Inflammatory macrophage treated with lipopolysaccharide for 1 hour (primary cell): ENCODE measurements at regions not wholly inside any gene's neighbourhood (a gene's known extent, or its start where the extent isn't known, plus 50 kb on each side); places are given as distances from the start of the nearest gene placed in this dataset.

ENCODE experiments used
- DNase-seq, 2 donors: peaks; one replicate each; pipeline ENCODE4 v3.0.0-alpha.2; 2020 to 2022

DNA sequence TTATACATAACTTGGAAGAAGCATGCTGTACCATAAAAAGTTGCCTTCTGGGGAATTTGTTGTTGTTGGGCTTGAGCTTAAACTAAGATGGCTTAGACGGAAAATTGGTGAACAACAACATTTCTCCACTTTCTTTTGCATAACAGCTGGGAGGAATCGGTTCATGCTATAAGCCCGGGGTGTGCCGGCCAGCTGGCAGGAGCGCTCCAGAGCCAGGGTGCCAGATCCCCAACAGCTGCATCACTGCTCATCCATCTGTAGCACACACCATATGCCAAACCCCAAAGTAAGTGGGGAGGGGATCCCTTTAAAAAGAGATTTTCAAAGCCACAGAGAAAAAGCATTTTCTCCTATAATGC is 419.5 kb upstream of the ARGLU1 start:
- no peak for DNase-seq

DNA sequence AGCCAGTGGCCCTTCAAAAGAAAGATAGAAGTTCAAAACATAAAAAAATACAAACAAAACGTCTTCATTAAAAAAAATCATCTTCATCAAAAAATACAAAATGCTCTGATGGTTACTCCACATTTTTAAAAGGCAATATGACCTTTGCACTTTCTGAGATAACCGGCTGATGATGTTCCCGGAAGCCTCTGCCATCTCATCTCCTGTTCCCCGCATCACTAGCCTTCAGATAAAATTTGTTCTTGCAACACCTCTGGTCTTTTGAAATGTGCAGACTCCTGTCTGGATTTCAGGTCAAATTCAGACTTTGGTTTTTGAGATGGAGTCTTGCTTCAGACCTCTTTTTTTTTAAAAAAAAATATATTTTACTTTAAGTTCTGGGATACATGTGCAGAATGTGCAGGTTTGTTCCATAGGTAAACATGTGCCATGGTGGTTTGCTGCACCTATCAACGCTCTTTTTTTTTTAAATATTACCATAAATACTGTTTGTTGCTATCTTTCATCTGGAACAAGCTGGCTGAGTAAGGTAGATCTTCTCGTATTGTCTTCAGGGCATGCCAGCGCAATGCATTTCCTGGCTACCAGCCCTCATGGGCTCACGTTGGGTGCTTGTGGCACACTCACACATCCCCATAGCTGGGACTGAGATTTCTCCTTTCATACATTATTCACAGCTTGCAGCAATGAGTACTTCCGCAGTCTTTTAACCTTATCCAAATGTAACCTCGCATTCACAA is 418.9 kb upstream of the ARGLU1 start:
- DNase-seq = no peak

DNA sequence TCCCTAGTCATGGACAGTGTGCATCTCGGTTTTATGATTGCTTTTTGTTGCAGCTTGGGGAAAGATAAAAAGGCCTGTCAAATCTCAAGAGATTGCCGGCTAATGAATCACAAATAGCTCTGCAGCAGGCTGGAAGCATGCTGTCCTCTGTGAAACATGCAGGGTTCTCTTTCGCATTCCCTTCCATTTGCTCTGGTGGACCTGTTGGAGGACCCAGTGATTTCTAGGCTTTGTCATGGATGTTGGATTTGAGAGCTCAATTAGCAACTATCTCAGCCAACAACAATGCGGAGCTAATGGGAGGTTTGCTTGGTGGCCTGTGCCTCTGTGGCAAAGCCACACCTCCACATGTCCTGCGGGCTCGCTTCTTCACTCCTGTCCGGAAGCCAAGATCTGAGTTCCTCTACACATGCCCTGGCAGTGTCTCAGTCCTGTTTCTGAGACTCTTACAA is 418.1 kb upstream of the ARGLU1 start:
- DNase-seq = no peak

DNA sequence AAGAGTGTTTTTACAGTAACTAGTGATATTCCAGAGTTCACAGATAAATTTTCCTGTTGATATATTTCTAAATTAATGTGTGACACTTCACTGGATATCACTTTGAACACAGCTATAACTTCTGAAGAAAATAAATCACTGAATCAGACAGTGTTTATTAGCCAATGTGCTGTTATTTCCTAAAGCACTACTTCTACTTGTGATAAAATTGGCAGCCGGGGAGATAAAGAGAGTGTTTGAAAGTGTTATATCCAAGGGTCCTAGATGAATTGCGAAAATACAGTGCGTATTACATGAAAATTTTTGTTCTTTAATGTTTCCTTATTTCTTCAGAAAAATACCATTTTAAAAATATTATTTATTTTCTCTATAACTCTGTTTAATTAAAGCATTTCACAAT is 417.5 kb upstream of the ARGLU1 start:
- DNase-seq = no peak

DNA sequence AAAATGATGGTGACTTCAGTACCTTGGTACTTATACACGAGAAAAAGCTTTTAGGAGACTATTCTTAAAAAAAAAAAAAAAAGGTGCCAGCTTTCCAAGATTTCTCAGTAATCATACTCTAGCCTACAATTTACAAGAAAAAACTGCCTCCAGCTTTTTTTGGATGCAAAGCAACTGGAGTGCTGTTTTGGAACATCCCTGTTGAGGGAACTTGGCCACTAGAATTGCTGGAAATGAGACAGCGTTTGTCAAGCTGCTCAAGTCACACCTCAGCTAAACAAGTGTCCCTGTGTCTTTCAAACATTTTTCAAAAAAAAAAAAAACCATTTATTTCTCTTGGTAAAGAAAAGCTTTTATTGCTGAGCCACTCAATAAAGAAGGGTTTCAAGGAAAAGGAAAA is 413.1 kb upstream of the ARGLU1 start:
- DNase-seq = no peak

DNA sequence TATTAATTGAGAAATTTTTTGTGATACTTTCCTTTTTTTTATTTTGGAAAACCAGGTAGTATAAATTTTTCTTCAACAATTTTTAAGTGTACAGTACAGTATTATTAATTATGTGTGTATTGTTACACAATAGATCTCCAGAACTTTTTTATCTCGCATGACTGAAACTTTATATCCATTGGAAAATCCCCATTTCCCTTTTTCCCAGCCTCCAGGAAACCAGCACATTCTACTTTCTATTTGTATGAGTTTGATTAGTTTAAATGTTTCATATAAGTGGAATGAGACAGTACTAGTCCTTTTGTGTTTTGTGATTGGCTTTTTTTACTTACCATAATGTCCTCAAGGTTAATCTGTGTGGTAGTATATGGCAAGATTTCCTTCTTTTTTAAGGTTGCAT is 399.5 kb upstream of the ARGLU1 start:
- no peak for DNase-seq

DNA sequence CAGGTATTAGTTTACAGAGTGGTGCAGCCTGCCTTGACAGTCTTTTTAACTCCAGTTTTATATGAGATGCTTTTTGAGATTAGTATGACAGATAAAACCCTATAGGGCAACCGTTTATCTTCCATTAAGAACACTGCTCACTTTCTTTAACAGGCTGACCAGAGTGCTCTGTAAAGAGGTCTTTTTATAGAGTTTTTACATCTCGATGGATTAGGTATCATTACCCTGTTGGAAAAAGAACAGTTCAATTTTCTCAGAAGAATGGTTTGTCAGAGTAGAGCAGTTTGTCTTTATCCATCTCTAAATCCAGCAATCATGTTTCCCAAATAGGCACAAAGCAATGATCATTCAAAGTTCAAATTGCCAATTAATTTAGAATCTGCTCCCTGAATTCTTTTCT is 395.2 kb upstream of the ARGLU1 start:
- no peak for DNase-seq

DNA sequence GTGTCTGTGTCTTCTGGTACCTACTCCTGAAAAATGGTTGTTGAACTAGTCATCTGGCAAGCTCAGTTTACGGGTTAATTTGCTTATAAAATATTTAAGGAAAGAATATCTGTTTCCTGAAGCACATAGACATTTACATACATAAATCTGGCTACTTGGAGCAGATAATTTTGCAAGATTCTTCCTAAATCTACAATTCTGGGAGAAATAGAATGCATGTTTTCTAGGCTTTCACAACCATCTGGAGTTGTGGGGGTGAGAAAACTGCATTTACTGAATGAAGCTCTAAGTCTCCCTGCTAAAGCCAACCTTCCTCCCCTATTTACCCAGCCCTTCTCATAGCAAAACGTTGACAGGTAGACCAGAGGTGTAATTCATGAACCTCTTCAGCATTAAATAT is 393.7 kb upstream of the ARGLU1 start:
- no peak for DNase-seq

DNA sequence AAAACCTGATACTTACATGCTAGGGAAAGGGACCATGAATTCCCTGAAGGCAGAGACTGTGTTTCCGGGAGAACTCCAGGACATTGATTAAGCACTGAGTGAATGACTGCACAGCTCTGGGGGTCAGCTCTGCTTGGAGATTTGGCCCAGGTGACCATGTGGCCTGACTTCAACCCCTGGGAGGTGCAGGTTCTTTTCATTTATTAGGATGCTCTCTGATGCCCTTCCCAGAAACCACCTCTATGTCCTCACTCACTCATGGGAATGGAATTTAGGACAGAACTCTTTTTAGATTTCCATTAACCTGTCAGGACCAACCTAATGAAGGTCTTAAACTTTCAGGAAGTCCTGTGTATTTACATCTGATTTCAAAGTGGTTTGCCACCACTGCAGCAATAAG is 393.3 kb upstream of the ARGLU1 start:
- no peak for DNase-seq

DNA sequence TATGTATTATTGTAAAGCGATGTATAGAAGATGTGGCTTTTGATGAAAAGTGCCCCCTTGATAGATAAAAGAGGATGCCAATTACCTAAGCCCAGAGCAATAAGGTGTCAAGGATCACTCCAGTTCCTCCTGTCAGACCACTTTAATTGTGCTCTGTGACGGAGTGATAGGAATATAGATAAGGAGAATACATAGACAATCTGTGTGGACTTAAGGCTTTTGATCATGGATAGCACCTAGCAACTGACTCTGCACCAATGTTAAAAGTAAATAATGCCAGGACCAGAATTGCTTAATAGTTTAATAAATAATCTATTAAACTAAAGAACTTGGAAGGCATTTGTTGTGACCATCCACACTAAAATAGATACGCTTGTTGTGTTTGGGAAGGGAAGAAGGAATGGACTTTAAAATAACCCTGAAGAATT is 390.7 kb upstream of the ARGLU1 start:
- no peak for DNase-seq

DNA sequence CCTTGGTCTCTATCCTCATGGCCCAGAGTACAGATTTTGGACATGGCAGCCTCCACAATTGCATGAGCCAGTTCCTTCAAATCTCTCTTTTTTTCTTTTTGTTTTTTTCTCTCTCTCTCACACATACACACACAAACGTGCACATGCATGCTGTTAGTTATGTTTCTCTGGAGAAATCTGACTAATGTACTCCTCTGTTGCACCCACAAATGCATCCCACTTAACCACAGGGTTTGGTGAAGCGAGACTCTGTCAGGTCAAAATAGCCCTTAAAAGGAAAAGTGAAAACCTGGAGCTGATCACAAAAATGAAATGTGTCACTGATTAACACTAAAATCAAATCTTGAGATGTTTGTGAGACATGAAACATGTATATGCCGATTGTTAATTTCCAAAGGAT is 374.6 kb upstream of the ARGLU1 start:
- DNase-seq = no peak

DNA sequence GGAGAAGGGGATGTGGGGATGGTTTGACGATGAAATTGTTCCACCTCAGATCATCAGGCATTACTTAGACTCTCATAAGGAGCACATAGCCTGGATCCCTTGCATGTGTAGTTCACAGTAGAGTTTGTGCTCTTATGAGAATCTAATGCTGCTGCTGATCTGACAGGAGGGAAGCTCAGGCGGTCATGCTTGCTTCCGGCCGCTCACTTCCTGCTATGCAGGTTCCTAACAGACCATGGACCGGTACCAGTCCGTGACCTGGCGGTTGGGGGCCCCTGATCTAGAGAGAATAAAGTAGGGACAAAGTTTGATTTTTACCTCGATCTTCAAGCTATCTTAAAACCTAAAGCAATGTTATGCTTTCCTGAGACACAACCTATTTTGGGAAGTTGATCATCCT is 373.8 kb upstream of the ARGLU1 start:
- no peak for DNase-seq

DNA sequence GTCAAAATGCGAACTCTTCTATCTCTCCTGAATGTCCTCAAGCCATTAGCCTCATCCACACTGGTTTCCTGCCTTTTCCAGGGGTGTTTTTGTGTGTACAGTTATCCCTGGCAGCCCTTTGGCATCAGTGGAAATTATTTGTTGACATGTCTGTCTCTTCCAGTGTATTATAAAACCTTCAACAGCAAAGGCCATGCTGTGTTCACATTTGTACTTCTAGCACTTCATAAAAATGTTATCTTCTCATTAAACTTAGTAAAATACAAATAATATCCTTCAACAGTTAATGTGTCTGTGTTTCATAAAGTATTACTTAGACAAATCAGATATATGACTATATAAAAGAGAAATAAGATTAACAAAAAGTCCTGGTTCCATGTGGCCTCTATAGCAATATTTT is 359.5 kb upstream of the ARGLU1 start:
- DNase-seq = no peak

DNA sequence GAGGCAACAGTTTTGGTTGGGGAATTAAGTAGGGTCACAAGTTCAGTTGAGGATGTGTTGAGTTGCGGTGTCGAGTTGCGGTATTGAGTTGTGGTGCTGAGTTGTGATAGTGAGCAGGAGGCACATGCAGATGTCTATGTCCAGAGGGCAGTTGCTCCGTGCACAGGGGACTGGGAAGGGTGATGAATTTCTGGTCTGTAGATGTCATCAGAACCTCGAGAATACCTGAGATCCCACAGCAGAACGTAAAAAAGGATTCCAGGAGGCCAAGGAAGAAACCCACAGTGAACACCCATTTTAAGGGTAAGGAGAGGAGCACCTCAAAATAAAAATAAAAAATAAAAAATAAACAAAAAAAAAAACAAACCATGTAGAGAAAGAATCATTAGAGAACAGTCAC is 354.4 kb upstream of the ARGLU1 start:
- DNase-seq = no peak

DNA sequence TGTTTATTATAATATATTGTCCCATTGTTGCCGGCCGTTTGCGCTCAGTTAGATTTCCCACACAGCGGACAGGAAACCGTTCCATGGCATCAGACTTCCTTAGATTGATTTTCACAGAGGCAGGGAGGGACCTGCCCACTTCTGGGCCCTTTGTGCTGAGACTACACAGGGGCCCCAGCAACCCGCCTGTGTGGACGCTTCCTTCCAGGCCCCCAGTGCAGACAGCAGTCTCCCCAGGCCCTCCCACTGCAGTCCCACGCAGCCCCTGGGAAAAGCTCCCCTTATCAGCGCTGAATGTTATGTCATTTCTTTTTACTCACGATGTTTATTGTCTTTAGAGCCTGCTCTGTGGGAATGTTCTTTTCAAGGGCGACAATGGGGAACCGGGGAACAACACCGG is 351.7 kb upstream of the ARGLU1 start:
- no peak for DNase-seq

DNA sequence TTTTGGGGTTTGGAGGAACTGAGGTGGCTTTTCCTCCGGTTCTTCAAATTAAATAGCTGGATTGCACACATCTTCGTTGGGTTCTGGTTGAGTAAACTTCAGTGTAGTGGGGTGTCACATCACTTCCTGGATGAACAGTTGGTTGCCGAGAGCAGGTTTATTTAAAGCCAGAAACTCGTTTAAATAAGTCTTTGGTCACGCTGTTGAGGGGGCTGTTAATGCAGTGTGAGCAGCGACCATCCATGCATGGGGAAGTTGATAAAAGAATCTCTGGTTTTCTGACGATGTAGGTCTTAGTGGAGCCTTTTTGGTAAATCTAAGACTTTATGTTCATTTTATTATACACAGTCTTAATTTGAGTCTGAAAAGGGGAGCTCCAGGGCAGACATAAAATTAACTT is 351.2 kb upstream of the ARGLU1 start:
- DNase-seq = no peak

DNA sequence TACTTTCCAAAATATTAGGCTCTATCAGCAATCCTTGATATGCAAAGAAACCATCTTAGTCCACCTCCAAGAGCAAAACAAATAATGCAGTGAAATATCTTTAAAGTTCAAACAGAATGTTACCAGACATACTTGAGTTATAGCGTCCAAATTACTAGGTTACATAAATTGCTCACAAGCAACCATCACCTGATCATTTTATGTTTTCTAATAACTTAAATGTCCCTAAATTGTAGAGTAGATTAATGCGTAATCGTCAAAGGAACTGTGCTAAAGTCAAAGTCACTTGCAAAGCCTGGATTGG is 350.6 kb upstream of the ARGLU1 start:
- no peak for DNase-seq

DNA sequence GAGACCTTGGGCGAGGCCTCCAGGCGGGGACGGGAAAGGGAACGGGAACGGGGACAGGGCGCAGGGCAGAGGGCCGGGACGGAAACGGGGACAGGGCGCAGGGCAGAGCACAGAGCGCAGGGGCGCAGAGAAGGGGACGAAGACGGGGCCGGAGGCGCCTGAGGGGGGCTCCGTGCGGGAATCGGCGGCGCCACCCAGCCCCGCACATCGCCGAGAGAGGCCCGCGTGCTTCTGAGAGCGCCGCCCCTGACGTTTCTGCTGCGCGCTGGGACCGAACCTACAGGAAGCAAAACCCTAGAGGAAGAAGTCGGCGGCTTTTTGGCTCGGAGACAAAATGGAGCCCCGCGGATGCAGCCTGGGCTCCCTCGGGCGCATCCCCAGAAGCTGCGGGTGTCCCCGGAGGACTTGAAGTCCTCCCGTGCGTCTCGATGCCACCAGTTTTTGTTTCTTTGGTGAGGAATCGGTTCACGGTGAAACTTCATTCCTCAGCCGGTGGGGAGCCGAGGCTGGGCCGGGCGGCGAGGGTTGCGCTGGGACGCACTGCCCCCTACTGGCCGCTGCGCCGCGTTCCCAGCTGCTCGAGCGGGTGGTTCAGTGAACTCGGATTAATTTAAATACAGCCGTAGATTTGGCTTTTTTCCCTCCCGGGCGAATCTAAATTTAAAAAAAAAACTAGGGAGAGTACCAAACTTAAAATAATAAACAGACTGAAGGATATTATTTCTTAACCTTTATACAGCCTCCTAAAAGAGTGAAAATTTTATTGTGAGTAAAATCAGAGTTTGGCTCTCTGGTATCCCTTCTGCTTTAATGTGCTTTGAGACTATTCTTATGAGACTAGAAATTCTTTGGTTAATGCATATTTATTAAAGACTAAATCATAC is 350.0 kb upstream of the ARGLU1 start:
- peak; percentile 50 to 81 for DNase-seq

DNA sequence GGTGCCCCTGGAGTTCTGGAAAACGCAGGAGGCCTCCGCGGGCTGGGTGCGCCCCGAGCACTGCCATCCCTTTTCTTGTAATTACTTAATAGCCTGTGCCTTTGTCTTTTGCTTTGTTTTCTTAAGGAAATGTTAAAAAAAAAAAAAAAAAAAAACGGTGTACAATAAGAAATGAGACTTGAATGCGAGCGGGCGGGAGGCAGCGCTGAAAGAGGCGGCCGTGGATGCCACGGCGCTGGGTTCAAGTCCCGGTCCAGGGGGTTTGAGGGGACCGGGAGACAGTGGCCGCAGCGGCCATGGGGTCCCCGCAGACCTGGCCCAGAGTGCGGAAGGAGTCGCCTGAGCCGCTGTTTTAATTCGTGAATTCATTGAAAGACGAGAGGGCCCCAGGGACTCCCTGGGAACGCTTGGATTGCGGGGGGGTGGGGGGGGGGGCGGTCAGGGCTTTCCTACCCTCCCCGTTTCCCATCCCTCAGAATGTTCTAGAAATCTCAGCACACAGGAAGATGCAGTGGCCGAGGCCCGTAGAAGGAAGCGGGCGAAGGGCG is 349.2 kb upstream of the ARGLU1 start:
- DNase-seq = no peak

DNA sequence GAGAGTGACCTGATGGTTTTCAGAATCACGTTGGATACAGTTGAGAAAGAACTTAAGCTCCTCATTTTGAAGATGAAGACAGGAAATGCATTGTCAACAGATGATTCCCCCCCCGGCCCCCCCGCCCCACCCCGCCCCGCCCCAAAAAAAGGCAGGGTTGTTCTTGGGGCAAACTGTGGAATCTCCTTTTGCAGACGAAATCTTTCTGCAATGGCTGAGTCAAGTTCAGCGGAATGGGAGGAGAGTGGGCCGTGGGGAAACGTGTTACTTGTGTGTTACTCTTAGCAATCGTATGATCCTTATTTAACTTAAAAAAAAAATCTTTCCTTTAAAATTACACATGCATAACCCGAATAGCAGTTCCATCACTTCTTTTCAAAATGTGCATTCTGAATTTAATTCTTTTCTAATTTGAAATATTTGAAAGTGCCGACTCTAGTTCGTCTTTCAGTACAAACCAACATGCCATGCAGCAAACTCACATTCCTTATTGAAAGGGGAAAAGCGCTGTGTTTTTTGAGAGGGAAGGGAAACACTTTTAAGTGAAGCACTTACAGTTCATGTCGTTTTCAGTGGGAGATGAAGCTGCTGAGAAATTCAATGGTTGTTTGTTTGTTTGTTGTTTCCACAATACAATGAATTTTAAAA is 348.5 kb upstream of the ARGLU1 start:
- no peak for DNase-seq

DNA sequence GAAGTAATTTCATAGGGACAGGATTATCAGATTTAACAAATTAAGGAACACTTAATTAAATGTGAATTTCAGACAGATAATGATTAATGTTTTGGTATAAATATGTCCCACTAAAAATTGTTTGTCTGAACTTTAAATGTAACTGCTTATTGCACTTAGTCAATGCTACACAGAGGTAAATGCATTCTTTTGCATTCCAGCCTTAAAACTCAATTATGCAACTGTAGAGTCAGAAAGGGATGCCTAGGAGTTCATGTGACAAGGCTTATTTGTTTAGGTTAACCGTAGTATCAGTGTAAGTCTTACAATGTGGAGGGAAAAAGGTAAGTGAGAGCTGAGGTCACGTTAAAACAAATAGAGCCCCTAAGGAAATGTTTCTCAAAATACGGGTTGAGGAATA is 347.2 kb upstream of the ARGLU1 start:
- no peak for DNase-seq

DNA sequence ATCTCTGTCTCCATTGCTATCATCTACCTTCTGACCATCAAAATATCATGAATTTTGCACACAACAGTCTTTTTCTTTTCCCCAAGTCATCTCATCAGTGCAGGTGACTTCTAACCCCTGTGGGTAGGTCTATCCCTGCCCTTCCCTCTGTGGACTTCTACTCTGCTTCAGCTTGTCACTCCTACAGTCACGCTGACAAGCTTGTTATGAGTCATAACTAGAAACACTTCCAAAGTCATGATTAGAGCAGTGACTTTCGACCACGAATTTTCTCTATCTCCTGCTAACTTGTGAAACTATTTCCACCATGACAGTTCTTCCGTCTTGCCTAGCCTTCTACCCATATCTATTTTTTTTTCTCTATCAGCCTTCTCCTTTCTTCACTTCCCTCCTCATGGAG is 343.7 kb upstream of the ARGLU1 start:
- no peak for DNase-seq

DNA sequence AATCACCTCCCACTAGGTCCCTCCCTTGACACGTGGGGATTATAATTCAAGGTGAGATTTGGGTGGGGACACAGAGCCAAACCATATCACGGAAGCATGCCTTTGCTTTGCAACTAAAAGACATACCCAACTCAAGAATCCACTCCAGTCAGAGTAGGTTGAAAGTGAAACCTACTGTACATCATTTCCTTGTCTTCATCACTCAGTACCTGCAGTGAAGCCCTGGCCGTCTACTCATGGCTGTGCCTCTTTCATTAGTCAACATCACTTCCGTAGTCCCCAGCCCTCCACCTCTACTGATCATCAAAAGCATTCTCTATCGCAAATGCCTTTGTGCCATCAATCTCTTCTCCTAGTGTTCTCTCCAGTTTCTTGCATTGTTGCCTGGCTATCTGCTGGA is 343.1 kb upstream of the ARGLU1 start:
- DNase-seq = no peak

DNA sequence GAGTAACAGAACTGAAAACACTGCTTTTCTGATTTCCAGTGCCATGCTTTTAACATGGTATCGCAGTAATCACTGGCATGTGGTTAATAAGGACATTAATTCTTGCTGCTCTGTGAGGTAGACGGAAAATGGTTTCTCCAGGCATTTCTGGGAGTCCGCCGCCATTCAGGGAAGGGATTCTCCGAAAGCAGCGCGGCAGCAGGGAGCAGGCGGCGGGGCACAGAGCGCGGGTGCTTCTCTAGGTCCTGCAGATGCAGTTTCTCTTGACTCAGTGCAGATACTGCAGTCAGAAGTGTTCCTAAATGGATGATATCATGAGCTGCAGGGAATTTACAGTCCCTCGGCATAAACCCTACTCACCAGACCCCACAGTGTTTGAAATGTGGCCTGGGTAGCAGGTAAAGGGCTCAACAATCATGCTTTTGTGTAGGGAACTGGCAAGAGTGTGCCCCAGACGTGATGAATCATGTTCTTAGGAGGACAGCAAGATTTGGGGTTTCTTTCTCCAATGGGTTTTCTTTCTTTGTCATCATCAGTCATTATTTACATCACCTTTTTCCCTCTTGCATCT is 338.6 kb upstream of the ARGLU1 start:
- DNase-seq = no peak
